PC-3 (cell line): ENCODE measurements at regions not wholly inside any gene's neighbourhood (a gene's known extent, or its start where the extent isn't known, plus 50 kb on each side); places are given as distances from the start of the nearest gene placed in this dataset.

Experiments
- CTCF ChIP-seq: fragments of 300-600 bp; sonication (generic); conservative IDR thresholded peaks from 2 replicates; pipeline ENCODE4 v1.5.1; 2017; ENCODE audit warnings: antibody characterized with exemption, low read depth, mild to moderate bottlenecking, low read length
- EZH2phosphoT487 ChIP-seq: fragments of 300-600 bp; sonication (generic); IDR thresholded peaks from 2 replicates; pipeline ENCODE4 v1.6.1; 2018; ENCODE audit warnings: mild to moderate bottlenecking, antibody characterized with exemption, low read length, borderline replicate concordance

- TF ChIP-seq CTCF = peak; percentile 36; the same call in 1 of the 2 replicates
- TF ChIP-seq EZH2phosphoT487 = no peak
These were observed 338.7 kb downstream of the HRH4 start for GRCh38 chr18:24799176-24799575.
